Parathyroid adenoma (tissue), 2 donors: ENCODE measurements at regions not wholly inside any gene's neighbourhood (a gene's known extent, or its start where the extent isn't known, plus 50 kb on each side); places are given as distances from the start of the nearest gene placed in this dataset.

Source experiments
- H2AFZ ChIP-seq: fragments of 300-600 bp; sonication (generic); one replicate; pipeline ENCODE4 v1.7.0; 2017; ENCODE audit warnings: antibody characterized with exemption, mild to moderate bottlenecking
- H3K27ac ChIP-seq: fragments of 300-600 bp; sonication (generic); one replicate; pipeline ENCODE4 v1.7.0; 2017
- H3K27me3 ChIP-seq: fragments of 300-600 bp; sonication (generic); one replicate; pipeline ENCODE4 v1.7.0; 2017; ENCODE audit warnings: low read length; ENCODE audit not compliant: control insufficient read depth, insufficient read depth
- H3K36me3 ChIP-seq: fragments of 300-600 bp; sonication (generic); one replicate; pipeline ENCODE4 v1.7.0; 2017; ENCODE audit warnings: low read length; ENCODE audit not compliant: control insufficient read depth, insufficient read depth
- H3K4me1 ChIP-seq: fragments of 300-600 bp; sonication (generic); one replicate; pipeline ENCODE4 v1.7.0; 2017; ENCODE audit warnings: control low read depth
- H3K4me2 ChIP-seq: fragments of 300-600 bp; sonication (generic); one replicate; pipeline ENCODE4 v1.7.0; 2017; ENCODE audit warnings: low read length
- H3K4me3 ChIP-seq: fragments of 300-600 bp; sonication (generic); one replicate; pipeline ENCODE4 v1.7.0; 2017; ENCODE audit warnings: low read depth, low read length
- H3K79me2 ChIP-seq: fragments of 300-600 bp; sonication (generic); one replicate; pipeline ENCODE4 v1.7.0; 2017; ENCODE audit warnings: control low read depth
- H3K9ac ChIP-seq: fragments of 300-600 bp; sonication (generic); one replicate; pipeline ENCODE4 v1.7.0; 2017; ENCODE audit warnings: mild to moderate bottlenecking
- H3K9me3 ChIP-seq: fragments of 300-600 bp; sonication (generic); one replicate; pipeline ENCODE4 v1.7.0; 2017; ENCODE audit warnings: low read length; ENCODE audit not compliant: control insufficient read depth
- TF ChIP-seq, protein P1 (sequence below): fragments of 300-600 bp; sonication (generic); IDR thresholded peaks from one replicate; pipeline ENCODE4 v1.7.0; 2017; ENCODE audit warnings: antibody characterized with exemption, mild to moderate bottlenecking
- donor health status: primary hyperparathyroidism.

- Histone ChIP-seq H3K27ac (no peak overlapping the region), H3K4me3 (no peak overlapping the region), H3K9ac (no peak overlapping the region), H3K9me3 (no peaks in the 10 kb centered on the region), H3K27me3 (no peaks in the 10 kb centered on the region), H3K4me2 (no peak overlapping the region), H3K4me1 (peaks cover 7% of the 10 kb centered on the region), H3K36me3 (no peaks in the 10 kb centered on the region), H3K79me2 (no peaks in the 10 kb centered on the region), H2AFZ (no peak overlapping the region)
- TF ChIP-seq, protein P1, sequence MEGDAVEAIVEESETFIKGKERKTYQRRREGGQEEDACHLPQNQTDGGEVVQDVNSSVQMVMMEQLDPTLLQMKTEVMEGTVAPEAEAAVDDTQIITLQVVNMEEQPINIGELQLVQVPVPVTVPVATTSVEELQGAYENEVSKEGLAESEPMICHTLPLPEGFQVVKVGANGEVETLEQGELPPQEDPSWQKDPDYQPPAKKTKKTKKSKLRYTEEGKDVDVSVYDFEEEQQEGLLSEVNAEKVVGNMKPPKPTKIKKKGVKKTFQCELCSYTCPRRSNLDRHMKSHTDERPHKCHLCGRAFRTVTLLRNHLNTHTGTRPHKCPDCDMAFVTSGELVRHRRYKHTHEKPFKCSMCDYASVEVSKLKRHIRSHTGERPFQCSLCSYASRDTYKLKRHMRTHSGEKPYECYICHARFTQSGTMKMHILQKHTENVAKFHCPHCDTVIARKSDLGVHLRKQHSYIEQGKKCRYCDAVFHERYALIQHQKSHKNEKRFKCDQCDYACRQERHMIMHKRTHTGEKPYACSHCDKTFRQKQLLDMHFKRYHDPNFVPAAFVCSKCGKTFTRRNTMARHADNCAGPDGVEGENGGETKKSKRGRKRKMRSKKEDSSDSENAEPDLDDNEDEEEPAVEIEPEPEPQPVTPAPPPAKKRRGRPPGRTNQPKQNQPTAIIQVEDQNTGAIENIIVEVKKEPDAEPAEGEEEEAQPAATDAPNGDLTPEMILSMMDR = no peak
These were observed 169.3 kb upstream of the PRICKLE1 start for GRCh38 chr12:42758806-42759205.

DNA sequence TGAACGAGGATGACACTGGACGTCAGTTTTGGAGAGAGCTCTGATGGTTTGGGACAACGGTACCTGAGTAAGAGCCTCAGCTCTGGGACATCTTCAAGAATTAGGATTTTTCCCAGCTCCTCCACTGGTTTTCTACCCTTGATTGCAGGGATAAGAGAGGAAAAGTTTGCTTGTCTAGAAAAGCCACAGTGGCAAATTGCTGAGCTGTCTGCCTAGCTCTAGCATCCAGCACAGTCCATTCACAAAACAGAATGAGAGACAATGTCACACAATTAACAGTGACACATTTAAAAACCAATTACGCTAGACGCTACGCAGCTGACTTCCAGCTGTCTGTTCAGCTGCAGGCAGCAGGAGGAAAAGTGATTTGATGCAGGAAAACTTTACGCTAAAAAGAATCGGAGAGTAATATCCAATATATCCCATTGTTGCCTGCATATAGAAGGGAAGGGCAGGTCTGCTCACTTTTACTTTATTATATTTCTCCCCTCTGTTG, 168.1 kb upstream of the PRICKLE1 start:
- Histone ChIP-seq H2AFZ (no peak overlapping the region), H3K27ac (no peak overlapping the region), H3K27me3 (no peaks in the 10 kb centered on the region), H3K9me3 (no peaks in the 10 kb centered on the region), H3K36me3 (no peaks in the 10 kb centered on the region), H3K79me2 (no peaks in the 10 kb centered on the region), H3K4me3 (no peak overlapping the region), H3K4me1 (peaks cover 7% of the 10 kb centered on the region), H3K9ac (no peak overlapping the region), H3K4me2 (no peak overlapping the region)
- TF ChIP-seq, protein P1 = no peak

GRCh38 chr12:42756841-42757623, 167.5 kb upstream of the PRICKLE1 start:
- Histone ChIP-seq H3K9me3 (no peaks in the 10 kb centered on the region), H3K27me3 (no peaks in the 10 kb centered on the region), H3K4me1 (peaks cover 7% of the 10 kb centered on the region), H3K4me2 (no peak overlapping the region), H3K36me3 (no peaks in the 10 kb centered on the region), H3K27ac (no peak overlapping the region), H3K4me3 (no peak overlapping the region), H3K9ac (no peak overlapping the region), H2AFZ (no peak overlapping the region), H3K79me2 (no peaks in the 10 kb centered on the region)
- TF ChIP-seq, protein P1 = no peak

DNA sequence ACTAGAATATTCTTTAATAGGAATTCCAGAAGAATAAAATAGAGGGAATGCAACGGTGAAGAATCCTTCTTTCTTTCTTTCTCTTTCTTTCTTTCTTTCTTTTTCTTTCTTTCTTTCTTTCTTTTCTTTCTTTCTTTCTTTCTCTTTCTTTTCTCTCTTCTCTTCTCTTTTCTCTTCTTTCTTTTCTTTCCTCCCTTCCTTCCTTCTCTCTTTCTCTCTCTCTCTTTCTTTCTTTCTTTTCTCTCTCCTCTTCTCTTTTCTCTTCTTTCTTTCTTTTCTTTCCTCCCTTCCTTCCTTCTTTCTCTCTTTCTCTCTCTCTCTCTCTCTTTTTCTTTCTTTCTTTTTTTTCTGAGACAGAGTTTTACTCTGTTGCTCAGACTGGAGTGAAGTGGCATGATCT, 160.8 kb upstream of the PRICKLE1 start:
- Histone ChIP-seq H3K4me2 (no peak overlapping the region), H3K27me3 (no peaks in the 10 kb centered on the region), H2AFZ (no peak overlapping the region), H3K79me2 (no peaks in the 10 kb centered on the region), H3K9ac (no peak overlapping the region), H3K9me3 (no peaks in the 10 kb centered on the region), H3K4me1 (no peaks in the 10 kb centered on the region), H3K27ac (no peak overlapping the region), H3K4me3 (no peak overlapping the region), H3K36me3 (no peaks in the 10 kb centered on the region)
- TF ChIP-seq, protein P1 = no peak

- no peak overlapping the region for H3K4me2 ChIP-seq
These were observed 159.7 kb upstream of the PRICKLE1 start for GRCh38 chr12:42749239-42749638.

More at GRCh38 chr12:42749239-42749638, 159.7 kb upstream of the PRICKLE1 start:
- TF ChIP-seq, protein P1 = no peak
- no peak overlapping the region for H2AFZ ChIP-seq
- H3K4me3 ChIP-seq = no peak overlapping the region
- no peaks in the 10 kb centered on the region for H3K4me1 ChIP-seq
- no peak overlapping the region for H3K9ac ChIP-seq
- no peaks in the 10 kb centered on the region for H3K9me3 ChIP-seq
- H3K27ac ChIP-seq = no peak overlapping the region
- no peaks in the 10 kb centered on the region for H3K36me3 ChIP-seq
- no peaks in the 10 kb centered on the region for H3K27me3 ChIP-seq
- H3K79me2 ChIP-seq = no peaks in the 10 kb centered on the region
